Sigmoid colon (tissue), 6 donors: ENCODE measurements at regions not wholly inside any gene's neighbourhood (a gene's known extent, or its start where the extent isn't known, plus 50 kb on each side); places are given as distances from the start of the nearest gene placed in this dataset.

ENCODE experiments used
- DNase-seq: peaks from one replicate; pipeline ENCODE4 v3.0.0-alpha.2; 2019
- H3K27ac ChIP-seq, 4 donors: fragments of 200-600 bp; sonication (generic); one replicate each; pipeline ENCODE4 v1.5.1; 2016 to 2019; ENCODE audit warnings: mild to moderate bottlenecking in 1 of 4
- H3K27me3 ChIP-seq, 3 donors: fragments of 200-600 bp; sonication (generic); one replicate each; pipeline ENCODE4 v1.5.1; 2019; ENCODE audit warnings: mild to moderate bottlenecking in 1 of 3
- H3K36me3 ChIP-seq, 4 donors: fragments of 200-600 bp; sonication (generic); one replicate each; pipeline ENCODE4 v1.5.1; 2016 to 2019
- H3K4me1 ChIP-seq, 4 donors: fragments of 200-600 bp; sonication (generic); one replicate each; pipeline ENCODE4 v1.5.1; 2017 to 2019
- H3K4me3 ChIP-seq, 4 donors: fragments of 200-600 bp; sonication (generic); one replicate each; pipeline ENCODE4 v1.5.1; 2017 to 2019; ENCODE audit warnings: mild to moderate bottlenecking in 2 of 4, moderate library complexity in 1 of 4
- H3K9me3 ChIP-seq, 4 donors: fragments of 200-600 bp in 3 of 4; sonication (generic) in 3 of 4; one replicate each; pipeline versions ENCODE4 v1.5.1 to v1.6.1; 2013 to 2019
- CTCF ChIP-seq, 4 experiments: fragments of 450-650 bp in 3 of 4; fragments of 200-600 bp in 1 of 4; IDR thresholded peaks; one replicate each; pipeline ENCODE4 v1.5.1; 2016 to 2019; ENCODE audit warnings: antibody characterized with exemption in 4 of 4, mild to moderate bottlenecking in 3 of 4, moderate library complexity in 2 of 4
- EP300 ChIP-seq, 4 donors: sonication (generic); formaldehyde crosslinking; IDR thresholded peaks; one replicate each; pipeline ENCODE4 v1.6.1; 2017; ENCODE audit warnings: antibody characterized with exemption in 4 of 4
- POLR2A ChIP-seq, 2 donors: fragments of 450-650 bp; IDR thresholded peaks; one replicate each; pipeline ENCODE4 v1.6.1; 2016; ENCODE audit warnings: antibody characterized with exemption in 2 of 2, mild to moderate bottlenecking in 2 of 2, moderate library complexity in 2 of 2
- POLR2AphosphoS5 ChIP-seq, 4 donors: sonication (generic); formaldehyde crosslinking; IDR thresholded peaks; one replicate each; pipeline ENCODE4 v1.6.1; 2017; ENCODE audit warnings: antibody characterized with exemption in 4 of 4
- WGBS, 2 donors: extraction: QIAGEN DNeasy Blood & Tissue Kit; methylation state at CpG; one replicate each; pipeline ENCODE4 v1.1.7; 2013; 5-methylcytosine and 5-hydroxymethylcytosine counted together
- intact Hi-C: fragments of 100-400 bp; cut with DNase I; formaldehyde crosslinking; loops from one replicate; pipeline ENCODE4 v1.15.1; 2023
- donor health status: healthy with polysubstance abuse.
- donor health status: healthy.

GRCh38 chr4:140296335-140297220 is 76.9 kb upstream of the SCOC start:
- intact Hi-C loops = no loop called here
- DNase-seq = peak; percentile 91
- Histone ChIP-seq H3K36me3 (no peaks in the 10 kb centered on the region), H3K4me1 (peaks cover 0 to 26% (median 19%) of the 10 kb centered on the region in 4 donors), H3K9me3 (no peaks in the 10 kb centered on the region), H3K27me3 (no peaks in the 10 kb centered on the region), H3K27ac (peak overlapping the region; percentile 52 to 69 (median 56)), H3K4me3 (peak overlapping the region in 3 of 4 donors; percentile 3 to 12 (median 9))
- peak; percentile 33 to 78 (median 60) for TF ChIP-seq POLR2AphosphoS5 (IDR thresholded peaks at IDR 0.05)
- no peak for TF ChIP-seq CTCF (IDR thresholded peaks at IDR 0.05)
- TF ChIP-seq POLR2A (IDR thresholded peaks at IDR 0.05) = no peak
- TF ChIP-seq EP300 (IDR thresholded peaks at IDR 0.05) = peak in 1 of 4 donors; percentile 82
- whole genome bisulfite sequencing, 2 donors = 62 to 68% methylated on average over 15 of the region's 15 CpGs

GRCh38 chr4:140293979-140294378 is 79.5 kb upstream of the SCOC start:
- no peaks in the 10 kb centered on the region for H3K9me3 ChIP-seq
- DNase-seq = no peak
- no peaks in the 10 kb centered on the region for H3K27me3 ChIP-seq
- intact Hi-C loops = no loop called here
- H3K4me3 ChIP-seq = no peak overlapping the region
- H3K4me1 ChIP-seq = peaks cover 0 to 17% (median 16%) of the 10 kb centered on the region in 4 donors
- WGBS, 2 donors = 98 to 99% methylated on average over 2 of the region's 2 CpGs
- H3K27ac ChIP-seq = no peak overlapping the region
- H3K36me3 ChIP-seq = no peaks in the 10 kb centered on the region
- TF ChIP-seq POLR2A (IDR thresholded peaks at IDR 0.05) (no peak), POLR2AphosphoS5 (IDR thresholded peaks at IDR 0.05) (no peak), EP300 (IDR thresholded peaks at IDR 0.05) (no peak), CTCF (IDR thresholded peaks at IDR 0.05) (no peak)

GRCh38 chr4:140291259-140291658 is 82.2 kb upstream of the SCOC start:
- Histone ChIP-seq H3K27ac (no peak overlapping the region), H3K27me3 (no peaks in the 10 kb centered on the region), H3K36me3 (no peaks in the 10 kb centered on the region), H3K4me3 (no peak overlapping the region), H3K4me1 (peaks cover 0 to 6% (median 5%) of the 10 kb centered on the region in 4 donors), H3K9me3 (no peaks in the 10 kb centered on the region)
- 94 to 98% methylated on average over 4 of the region's 4 CpGs for WGBS, 2 donors
- no peak for DNase-seq
- TF ChIP-seq CTCF (IDR thresholded peaks at IDR 0.05) = no peak
- no peak for TF ChIP-seq EP300 (IDR thresholded peaks at IDR 0.05)
- TF ChIP-seq POLR2AphosphoS5 (IDR thresholded peaks at IDR 0.05) = no peak
- no peak for TF ChIP-seq POLR2A (IDR thresholded peaks at IDR 0.05)
- intact Hi-C loops = no loop called here

GRCh38 chr4:140289486-140289885 is 84.0 kb upstream of the SCOC start:
- DNase-seq = no peak
- 79 to 86% methylated on average over 2 of the region's 2 CpGs for WGBS, 2 donors
- TF ChIP-seq CTCF (IDR thresholded peaks at IDR 0.05) = no peak
- TF ChIP-seq EP300 (IDR thresholded peaks at IDR 0.05) = no peak
- no peak for TF ChIP-seq POLR2A (IDR thresholded peaks at IDR 0.05)
- TF ChIP-seq POLR2AphosphoS5 (IDR thresholded peaks at IDR 0.05) = no peak
- H3K4me1 ChIP-seq = no peaks in the 10 kb centered on the region
- H3K9me3 ChIP-seq = no peaks in the 10 kb centered on the region
- no peaks in the 10 kb centered on the region for H3K27me3 ChIP-seq
- H3K36me3 ChIP-seq = no peaks in the 10 kb centered on the region
- intact Hi-C loops = no loop called here
- no peak overlapping the region for H3K4me3 ChIP-seq
- H3K27ac ChIP-seq = no peak overlapping the region
